SK-N-SH treated with all-trans-retinoic acid at 6 μM for 48 hours (cell line): ENCODE measurements at regions not wholly inside any gene's neighbourhood (a gene's known extent, or its start where the extent isn't known, plus 50 kb on each side); places are given as distances from the start of the nearest gene placed in this dataset.

Experiments
- ATAC-seq: fragments of 200-7000 bp; cut with Tn5 transposase; 3 replicates; pipeline ENCODE4 v1.9.1; 2020; ENCODE audit warnings: mild to moderate bottlenecking, moderate library complexity
- ARNTL ChIP-seq: fragments of 450-650 bp; formaldehyde crosslinking; IDR thresholded peaks from 2 replicates; pipeline ENCODE4 v1.5.0; 2020; ENCODE audit warnings: low read depth, mild to moderate bottlenecking, moderate library complexity, borderline replicate concordance
- BACH2 ChIP-seq: fragments of 250-450 bp; sonication (Bioruptor Pico); IDR thresholded peaks from 2 replicates; pipeline ENCODE4 v1.9.0; 2021; ENCODE audit warnings: mild to moderate bottlenecking, borderline replicate concordance
- CSDC2 ChIP-seq: fragments of 250-450 bp; sonication (Bioruptor Pico); IDR thresholded peaks from 2 replicates; pipeline ENCODE4 v1.5.0; 2020; ENCODE audit warnings: mild to moderate bottlenecking, moderate library complexity
- ESRRG ChIP-seq: fragments of 250-450 bp; sonication (Bioruptor Pico); IDR thresholded peaks from 2 replicates; pipeline ENCODE4 v1.6.1; 2021; ENCODE audit warnings: mild to moderate bottlenecking
- GLIS3 ChIP-seq: fragments of 250-450 bp; sonication (Bioruptor Pico); IDR thresholded peaks from 2 replicates; pipeline ENCODE4 v1.5.0; 2020; ENCODE audit warnings: mild to moderate bottlenecking, moderate library complexity
- ISL1 ChIP-seq: fragments of 250-450 bp; sonication (Bioruptor Pico); IDR thresholded peaks from 2 replicates; pipeline ENCODE4 v2.1.2; 2022; ENCODE audit warnings: mild to moderate bottlenecking, moderate library complexity
- OSR1 ChIP-seq: fragments of 250-450 bp; sonication (Bioruptor Pico); IDR thresholded peaks from 2 replicates; pipeline ENCODE4 v1.8.0; 2022; ENCODE audit warnings: moderate library complexity, mild to moderate bottlenecking, inconsistent platforms
- PPARA ChIP-seq: fragments of 250-450 bp; sonication (Bioruptor Pico); IDR thresholded peaks from 2 replicates; pipeline ENCODE4 v1.5.0; 2020; ENCODE audit warnings: mild to moderate bottlenecking, borderline replicate concordance
- SNAI2 ChIP-seq: fragments of 250-450 bp; sonication (Bioruptor Pico); IDR thresholded peaks from 2 replicates; pipeline ENCODE4 v1.5.0; 2020; ENCODE audit warnings: mild to moderate bottlenecking, moderate library complexity
- TCF4 ChIP-seq: fragments of 250-450 bp; sonication (Bioruptor Pico); IDR thresholded peaks from 2 replicates; pipeline ENCODE4 v1.8.0; 2021; ENCODE audit warnings: mild to moderate bottlenecking, moderate library complexity, borderline replicate concordance
- TOX ChIP-seq: fragments of 250-450 bp; sonication (Bioruptor Pico); IDR thresholded peaks from 2 replicates; pipeline ENCODE4 v1.8.0; 2021; ENCODE audit warnings: mild to moderate bottlenecking, moderate library complexity, borderline replicate concordance
- ZC3H10 ChIP-seq: fragments of 250-450 bp; sonication (Bioruptor Pico); IDR thresholded peaks from 2 replicates; pipeline ENCODE4 v1.5.1; 2021; ENCODE audit warnings: mild to moderate bottlenecking, moderate library complexity
- ZFP3 ChIP-seq: fragments of 250-450 bp; sonication (Bioruptor Pico); IDR thresholded peaks from 2 replicates; pipeline ENCODE4 v1.5.0; 2020; ENCODE audit warnings: mild to moderate bottlenecking, moderate library complexity
- ZFP30 ChIP-seq: fragments of 450-650 bp; formaldehyde crosslinking; IDR thresholded peaks from 2 replicates; pipeline ENCODE4 v1.5.0; 2022; ENCODE audit warnings: mild to moderate bottlenecking, moderate library complexity
- ZNF565 ChIP-seq: fragments of 450-650 bp; formaldehyde crosslinking; conservative IDR thresholded peaks from 2 replicates; pipeline ENCODE4 v1.5.0; 2020; ENCODE audit warnings: low read depth, mild to moderate bottlenecking, moderate library complexity
- ZNF70 ChIP-seq: fragments of 450-650 bp; formaldehyde crosslinking; IDR thresholded peaks from 2 replicates; pipeline ENCODE4 v1.5.0; 2020; ENCODE audit warnings: mild to moderate bottlenecking, moderate library complexity
- ZNF8 ChIP-seq: fragments of 450-650 bp; formaldehyde crosslinking; IDR thresholded peaks from 2 replicates; pipeline ENCODE4 v1.5.0; 2020; ENCODE audit warnings: mild to moderate bottlenecking, moderate library complexity
- TF ChIP-seq, protein P1 (sequence below): fragments of 250-450 bp; sonication (Bioruptor Pico); IDR thresholded peaks from 2 replicates; pipeline ENCODE4 v1.8.0; 2021; ENCODE audit warnings: low read depth, mild to moderate bottlenecking, moderate library complexity, borderline replicate concordance
- TF ChIP-seq, protein P2 (sequence below): fragments of 250-450 bp; sonication (Bioruptor Pico); IDR thresholded peaks from 2 replicates; pipeline ENCODE4 v1.5.0; 2020; ENCODE audit warnings: mild to moderate bottlenecking, moderate library complexity
- TF ChIP-seq, protein P3 (sequence below): fragments of 250-450 bp; sonication (Bioruptor Pico); IDR thresholded peaks from 2 replicates; pipeline ENCODE4 v1.5.1; 2020; ENCODE audit warnings: low read depth, mild to moderate bottlenecking, moderate library complexity
- TF ChIP-seq, protein P4 (sequence below): fragments of 250-450 bp; sonication (Bioruptor Pico); IDR thresholded peaks from 2 replicates; pipeline ENCODE4 v1.8.0; 2020; ENCODE audit warnings: mild to moderate bottlenecking, moderate library complexity, borderline replicate concordance

DNA sequence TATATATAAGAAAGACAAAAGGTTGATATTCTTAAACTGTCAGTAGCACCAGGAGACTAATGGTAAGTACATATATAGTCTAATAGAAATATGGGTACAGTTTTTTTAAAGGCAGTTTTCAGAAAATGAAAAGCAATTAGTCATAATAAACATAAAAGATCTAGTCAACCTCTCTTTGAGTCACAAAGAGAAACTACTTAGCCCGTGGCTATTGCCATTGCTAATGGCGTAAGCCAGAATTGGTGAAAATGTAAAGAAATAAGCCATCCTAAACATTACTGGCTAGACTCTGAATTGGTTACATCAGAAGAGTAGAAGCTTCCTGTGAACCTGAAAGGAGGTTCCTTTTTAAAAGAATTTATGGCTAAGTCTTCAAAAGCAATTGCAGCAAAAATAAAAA lies 668.7 kb upstream of the CPEB2 start:
- TF ChIP-seq, protein P1, sequence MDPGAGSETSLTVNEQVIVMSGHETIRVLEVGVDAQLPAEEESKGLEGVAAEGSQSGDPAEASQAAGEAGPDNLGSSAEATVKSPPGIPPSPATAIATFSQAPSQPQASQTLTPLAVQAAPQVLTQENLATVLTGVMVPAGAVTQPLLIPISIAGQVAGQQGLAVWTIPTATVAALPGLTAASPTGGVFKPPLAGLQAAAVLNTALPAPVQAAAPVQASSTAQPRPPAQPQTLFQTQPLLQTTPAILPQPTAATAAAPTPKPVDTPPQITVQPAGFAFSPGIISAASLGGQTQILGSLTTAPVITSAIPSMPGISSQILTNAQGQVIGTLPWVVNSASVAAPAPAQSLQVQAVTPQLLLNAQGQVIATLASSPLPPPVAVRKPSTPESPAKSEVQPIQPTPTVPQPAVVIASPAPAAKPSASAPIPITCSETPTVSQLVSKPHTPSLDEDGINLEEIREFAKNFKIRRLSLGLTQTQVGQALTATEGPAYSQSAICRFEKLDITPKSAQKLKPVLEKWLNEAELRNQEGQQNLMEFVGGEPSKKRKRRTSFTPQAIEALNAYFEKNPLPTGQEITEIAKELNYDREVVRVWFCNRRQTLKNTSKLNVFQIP (CRISPR knock-in tag) = no peak
- TF ChIP-seq ZNF565 (CRISPR knock-in tag) (no peak), ZNF8 (CRISPR knock-in tag) (no peak), ZFP30 (no peak), ISL1 (CRISPR knock-in tag) (no peak), ZNF70 (CRISPR knock-in tag) (no peak), BACH2 (no peak), GLIS3 (no peak), ESRRG (CRISPR knock-in tag) (no peak), SNAI2 (CRISPR knock-in tag) (no peak), TOX (no peak), PPARA (CRISPR knock-in tag) (no peak), OSR1 (CRISPR knock-in tag) (no peak), ARNTL (CRISPR knock-in tag) (no peak), TCF4 (CRISPR knock-in tag) (no peak), CSDC2 (CRISPR knock-in tag) (no peak), ZC3H10 (CRISPR knock-in tag) (no peak)
- TF ChIP-seq, protein P2, sequence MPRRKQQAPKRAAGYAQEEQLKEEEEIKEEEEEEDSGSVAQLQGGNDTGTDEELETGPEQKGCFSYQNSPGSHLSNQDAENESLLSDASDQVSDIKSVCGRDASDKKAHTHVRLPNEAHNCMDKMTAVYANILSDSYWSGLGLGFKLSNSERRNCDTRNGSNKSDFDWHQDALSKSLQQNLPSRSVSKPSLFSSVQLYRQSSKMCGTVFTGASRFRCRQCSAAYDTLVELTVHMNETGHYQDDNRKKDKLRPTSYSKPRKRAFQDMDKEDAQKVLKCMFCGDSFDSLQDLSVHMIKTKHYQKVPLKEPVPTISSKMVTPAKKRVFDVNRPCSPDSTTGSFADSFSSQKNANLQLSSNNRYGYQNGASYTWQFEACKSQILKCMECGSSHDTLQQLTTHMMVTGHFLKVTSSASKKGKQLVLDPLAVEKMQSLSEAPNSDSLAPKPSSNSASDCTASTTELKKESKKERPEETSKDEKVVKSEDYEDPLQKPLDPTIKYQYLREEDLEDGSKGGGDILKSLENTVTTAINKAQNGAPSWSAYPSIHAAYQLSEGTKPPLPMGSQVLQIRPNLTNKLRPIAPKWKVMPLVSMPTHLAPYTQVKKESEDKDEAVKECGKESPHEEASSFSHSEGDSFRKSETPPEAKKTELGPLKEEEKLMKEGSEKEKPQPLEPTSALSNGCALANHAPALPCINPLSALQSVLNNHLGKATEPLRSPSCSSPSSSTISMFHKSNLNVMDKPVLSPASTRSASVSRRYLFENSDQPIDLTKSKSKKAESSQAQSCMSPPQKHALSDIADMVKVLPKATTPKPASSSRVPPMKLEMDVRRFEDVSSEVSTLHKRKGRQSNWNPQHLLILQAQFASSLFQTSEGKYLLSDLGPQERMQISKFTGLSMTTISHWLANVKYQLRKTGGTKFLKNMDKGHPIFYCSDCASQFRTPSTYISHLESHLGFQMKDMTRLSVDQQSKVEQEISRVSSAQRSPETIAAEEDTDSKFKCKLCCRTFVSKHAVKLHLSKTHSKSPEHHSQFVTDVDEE = no peak
- TF ChIP-seq, protein P3, sequence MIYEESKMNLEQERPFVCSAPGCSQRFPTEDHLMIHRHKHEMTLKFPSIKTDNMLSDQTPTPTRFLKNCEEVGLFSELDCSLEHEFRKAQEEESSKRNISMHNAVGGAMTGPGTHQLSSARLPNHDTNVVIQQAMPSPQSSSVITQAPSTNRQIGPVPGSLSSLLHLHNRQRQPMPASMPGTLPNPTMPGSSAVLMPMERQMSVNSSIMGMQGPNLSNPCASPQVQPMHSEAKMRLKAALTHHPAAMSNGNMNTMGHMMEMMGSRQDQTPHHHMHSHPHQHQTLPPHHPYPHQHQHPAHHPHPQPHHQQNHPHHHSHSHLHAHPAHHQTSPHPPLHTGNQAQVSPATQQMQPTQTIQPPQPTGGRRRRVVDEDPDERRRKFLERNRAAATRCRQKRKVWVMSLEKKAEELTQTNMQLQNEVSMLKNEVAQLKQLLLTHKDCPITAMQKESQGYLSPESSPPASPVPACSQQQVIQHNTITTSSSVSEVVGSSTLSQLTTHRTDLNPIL (CRISPR knock-in tag) = no peak
- TF ChIP-seq, protein P4, sequence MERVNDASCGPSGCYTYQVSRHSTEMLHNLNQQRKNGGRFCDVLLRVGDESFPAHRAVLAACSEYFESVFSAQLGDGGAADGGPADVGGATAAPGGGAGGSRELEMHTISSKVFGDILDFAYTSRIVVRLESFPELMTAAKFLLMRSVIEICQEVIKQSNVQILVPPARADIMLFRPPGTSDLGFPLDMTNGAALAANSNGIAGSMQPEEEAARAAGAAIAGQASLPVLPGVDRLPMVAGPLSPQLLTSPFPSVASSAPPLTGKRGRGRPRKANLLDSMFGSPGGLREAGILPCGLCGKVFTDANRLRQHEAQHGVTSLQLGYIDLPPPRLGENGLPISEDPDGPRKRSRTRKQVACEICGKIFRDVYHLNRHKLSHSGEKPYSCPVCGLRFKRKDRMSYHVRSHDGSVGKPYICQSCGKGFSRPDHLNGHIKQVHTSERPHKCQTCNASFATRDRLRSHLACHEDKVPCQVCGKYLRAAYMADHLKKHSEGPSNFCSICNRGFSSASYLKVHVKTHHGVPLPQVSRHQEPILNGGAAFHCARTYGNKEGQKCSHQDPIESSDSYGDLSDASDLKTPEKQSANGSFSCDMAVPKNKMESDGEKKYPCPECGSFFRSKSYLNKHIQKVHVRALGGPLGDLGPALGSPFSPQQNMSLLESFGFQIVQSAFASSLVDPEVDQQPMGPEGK (CRISPR knock-in tag) = no peak
- ATAC-seq = no peak

DNA sequence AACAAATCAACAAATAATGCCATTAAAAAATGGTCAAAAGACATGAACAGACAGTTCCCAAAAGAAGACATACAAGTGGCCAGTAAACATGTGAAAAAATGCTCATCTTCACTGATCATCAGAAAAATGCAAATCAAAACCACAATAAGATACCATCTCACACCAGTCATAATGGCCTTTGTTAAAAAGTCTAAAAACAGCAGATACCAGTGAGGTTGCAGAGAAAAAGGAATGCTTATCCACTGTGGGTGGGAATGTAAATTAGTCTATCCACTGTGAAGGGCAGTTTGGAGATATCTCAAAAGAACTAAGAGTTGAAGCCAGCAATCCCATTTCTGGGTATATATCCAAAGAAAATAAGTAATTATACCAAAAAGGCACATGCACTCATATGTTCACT lies 668.1 kb upstream of the CPEB2 start:
- no peak for ATAC-seq
- TF ChIP-seq, protein P1 (CRISPR knock-in tag) = no peak
- no peak for TF ChIP-seq ARNTL (CRISPR knock-in tag)
- TF ChIP-seq BACH2 = no peak
- no peak for TF ChIP-seq ZNF565 (CRISPR knock-in tag)
- no peak for TF ChIP-seq OSR1 (CRISPR knock-in tag)
- TF ChIP-seq, protein P3 (CRISPR knock-in tag) = no peak
- no peak for TF ChIP-seq GLIS3
- no peak for TF ChIP-seq ZFP3 (CRISPR knock-in tag)
- TF ChIP-seq SNAI2 (CRISPR knock-in tag) = no peak
